ENCODE measurements at regions not wholly inside any gene's neighbourhood (a gene's known extent, or its start where the extent isn't known, plus 50 kb on each side); places are given as distances from the start of the nearest gene placed in this dataset.

DNA sequence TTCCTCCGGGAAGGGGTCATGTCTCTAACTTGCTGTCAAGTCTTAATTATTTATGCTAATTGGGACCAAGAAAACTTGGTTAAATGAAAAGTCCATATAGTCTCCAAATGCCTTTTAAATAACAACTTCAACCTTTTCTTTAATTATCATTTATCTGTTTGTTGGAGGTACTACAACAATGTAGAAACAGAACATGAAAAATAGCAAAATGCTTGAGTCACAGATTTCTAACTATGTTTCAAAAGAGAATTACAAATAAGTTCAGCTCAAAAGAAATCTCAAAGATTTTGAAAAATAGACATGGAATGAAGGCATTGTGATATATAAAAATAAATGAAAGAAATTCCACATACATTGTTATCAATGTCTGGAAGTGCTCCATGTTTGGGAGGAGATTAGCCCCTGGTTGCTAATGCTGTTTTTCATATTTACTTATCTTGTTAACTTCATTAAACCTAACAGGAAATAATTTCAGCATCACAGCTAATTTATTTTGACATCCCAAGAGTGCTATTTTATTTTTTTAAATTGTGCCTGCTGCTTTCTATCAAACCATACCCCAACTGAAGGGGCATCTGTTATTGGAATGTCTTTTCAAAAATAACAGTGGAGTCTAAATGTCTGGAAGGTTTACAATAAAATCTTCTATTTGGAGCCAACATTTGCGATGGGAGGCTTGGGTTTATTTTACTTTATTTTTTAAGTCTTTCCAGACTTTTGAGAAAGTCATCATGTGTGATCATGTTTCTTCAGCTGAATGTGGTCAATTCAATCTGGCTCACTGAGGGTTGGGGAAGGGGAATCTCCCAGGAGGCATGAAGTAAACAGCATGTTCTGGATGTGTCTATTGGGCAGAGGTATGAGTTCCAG is 53.1 kb upstream of the ANKRD55 start:
- Histone ChIP-seq H3K9me3 (ENCODE audit: severe bottlenecking) (no peaks in the 10 kb centered on the region), H3K27ac (no peak overlapping the region), H3K4me3 (ENCODE audit: low read depth, low read length) (no peak overlapping the region), H3K27me3 (ENCODE audit: insufficient read depth, low read depth, severe bottlenecking) (no peaks in the 10 kb centered on the region), H3K36me3 (no peaks in the 10 kb centered on the region)
- no peak for DNase-seq
- TF ChIP-seq, protein P1, sequence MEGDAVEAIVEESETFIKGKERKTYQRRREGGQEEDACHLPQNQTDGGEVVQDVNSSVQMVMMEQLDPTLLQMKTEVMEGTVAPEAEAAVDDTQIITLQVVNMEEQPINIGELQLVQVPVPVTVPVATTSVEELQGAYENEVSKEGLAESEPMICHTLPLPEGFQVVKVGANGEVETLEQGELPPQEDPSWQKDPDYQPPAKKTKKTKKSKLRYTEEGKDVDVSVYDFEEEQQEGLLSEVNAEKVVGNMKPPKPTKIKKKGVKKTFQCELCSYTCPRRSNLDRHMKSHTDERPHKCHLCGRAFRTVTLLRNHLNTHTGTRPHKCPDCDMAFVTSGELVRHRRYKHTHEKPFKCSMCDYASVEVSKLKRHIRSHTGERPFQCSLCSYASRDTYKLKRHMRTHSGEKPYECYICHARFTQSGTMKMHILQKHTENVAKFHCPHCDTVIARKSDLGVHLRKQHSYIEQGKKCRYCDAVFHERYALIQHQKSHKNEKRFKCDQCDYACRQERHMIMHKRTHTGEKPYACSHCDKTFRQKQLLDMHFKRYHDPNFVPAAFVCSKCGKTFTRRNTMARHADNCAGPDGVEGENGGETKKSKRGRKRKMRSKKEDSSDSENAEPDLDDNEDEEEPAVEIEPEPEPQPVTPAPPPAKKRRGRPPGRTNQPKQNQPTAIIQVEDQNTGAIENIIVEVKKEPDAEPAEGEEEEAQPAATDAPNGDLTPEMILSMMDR (IDR thresholded peaks at IDR 0.05; ENCODE audit: low read depth, low read length), result no peak

GRCh38 chr5:56282951-56283350 is 49.8 kb upstream of the ANKRD55 start:
- no peak overlapping the region for H3K27ac ChIP-seq
- DNase-seq, result no peak
- TF ChIP-seq, protein P1 (IDR thresholded peaks at IDR 0.05; ENCODE audit: low read depth, low read length), result no peak
- no peak overlapping the region for H3K4me3 ChIP-seq (ENCODE audit: low read depth, low read length)
- no peaks in the 10 kb centered on the region for H3K9me3 ChIP-seq (ENCODE audit: severe bottlenecking)
- H3K36me3 ChIP-seq, result no peaks in the 10 kb centered on the region
- no peaks in the 10 kb centered on the region for H3K27me3 ChIP-seq (ENCODE audit: insufficient read depth, low read depth, severe bottlenecking)
